ENCODE measurements at regions not wholly inside any gene's neighbourhood (a gene's known extent, or its start where the extent isn't known, plus 50 kb on each side); places are given as distances from the start of the nearest gene placed in this dataset.

GRCh38 chr14:105897725-105898113 is 371.3 kb downstream of the TMEM121 start:
- DNase-seq (no peak), ATAC-seq (no peak)
- Histone ChIP-seq H3K4me3 (no peak overlapping the region), H3K36me3 (no peaks in the 10 kb centered on the region), H3K27ac (no peak overlapping the region), H3K9me3 (no peaks in the 10 kb centered on the region), H3K4me1 (no peaks in the 10 kb centered on the region), H3K27me3 (ENCODE audit: low read depth) (peaks cover 16% of the 10 kb centered on the region)
- TF ChIP-seq CTCF (IDR thresholded peaks at IDR 0.05): no peak
- intact Hi-C loops (cut with DNase I): no loop called here

- DNase-seq: no peak
- no peak overlapping the region for H3K4me3 ChIP-seq
- no peaks in the 10 kb centered on the region for H3K36me3 ChIP-seq
- no peak for ATAC-seq
- intact Hi-C loops (cut with DNase I): no loop called here
- H3K27me3 ChIP-seq (ENCODE audit: low read depth): peaks cover 16% of the 10 kb centered on the region
- TF ChIP-seq CTCF (IDR thresholded peaks at IDR 0.05): no peak
- no peaks in the 10 kb centered on the region for H3K9me3 ChIP-seq
- H3K27ac ChIP-seq: no peak overlapping the region
- no peaks in the 10 kb centered on the region for H3K4me1 ChIP-seq
Measured at GRCh38 chr14:105898482-105899010, 372.2 kb downstream of the TMEM121 start.

GRCh38 chr14:105899071-105899641 is 372.8 kb downstream of the TMEM121 start:
- no peak for ATAC-seq
- intact Hi-C loops (cut with DNase I): no loop called here

GRCh38 chr14:105899657-105900397 is 373.4 kb downstream of the TMEM121 start:
- H3K27ac ChIP-seq: no peak overlapping the region
- ATAC-seq (no peak), DNase-seq (no peak)
- H3K4me3 ChIP-seq: no peak overlapping the region
- no peaks in the 10 kb centered on the region for H3K9me3 ChIP-seq
- no peak for TF ChIP-seq CTCF (IDR thresholded peaks at IDR 0.05)
- H3K4me1 ChIP-seq: no peaks in the 10 kb centered on the region
- H3K36me3 ChIP-seq: no peaks in the 10 kb centered on the region
- intact Hi-C loops (cut with DNase I): no loop called here
- peaks cover 16% of the 10 kb centered on the region for H3K27me3 ChIP-seq (ENCODE audit: low read depth)

More at GRCh38 chr14:105899071-105899641, 372.8 kb downstream of the TMEM121 start:
- Histone ChIP-seq H3K9me3 (no peaks in the 10 kb centered on the region), H3K36me3 (no peaks in the 10 kb centered on the region), H3K4me1 (no peaks in the 10 kb centered on the region), H3K27ac (no peak overlapping the region), H3K27me3 (ENCODE audit: low read depth) (peaks cover 16% of the 10 kb centered on the region), H3K4me3 (no peak overlapping the region)
- TF ChIP-seq CTCF (IDR thresholded peaks at IDR 0.05): no peak
- DNase-seq: no peak

- Histone ChIP-seq H3K36me3 (no peaks in the 10 kb centered on the region), H3K4me1 (no peaks in the 10 kb centered on the region), H3K9me3 (no peaks in the 10 kb centered on the region), H3K27ac (no peak overlapping the region), H3K4me3 (no peak overlapping the region), H3K27me3 (ENCODE audit: low read depth) (peaks cover 16% of the 10 kb centered on the region)
- intact Hi-C loops (cut with DNase I): no loop called here
- ATAC-seq (no peak), DNase-seq (no peak)
- no peak for TF ChIP-seq CTCF (IDR thresholded peaks at IDR 0.05)
Measured at GRCh38 chr14:105900398-105901160, 374.2 kb downstream of the TMEM121 start.

Data from lower lobe of right lung (tissue), 2 donors.